ENCODE measurements at regions not wholly inside any gene's neighbourhood (a gene's known extent, or its start where the extent isn't known, plus 50 kb on each side); places are given as distances from the start of the nearest gene placed in this dataset.
A peak's percentile ranks its signal among the peaks of the same experiment; 100 is the strongest.
"Not testable (repeated sequence)": the region's sequence is repeated elsewhere in the genome, so short reads cannot be mapped to it uniquely, and the experiment has no call there.

DNA sequence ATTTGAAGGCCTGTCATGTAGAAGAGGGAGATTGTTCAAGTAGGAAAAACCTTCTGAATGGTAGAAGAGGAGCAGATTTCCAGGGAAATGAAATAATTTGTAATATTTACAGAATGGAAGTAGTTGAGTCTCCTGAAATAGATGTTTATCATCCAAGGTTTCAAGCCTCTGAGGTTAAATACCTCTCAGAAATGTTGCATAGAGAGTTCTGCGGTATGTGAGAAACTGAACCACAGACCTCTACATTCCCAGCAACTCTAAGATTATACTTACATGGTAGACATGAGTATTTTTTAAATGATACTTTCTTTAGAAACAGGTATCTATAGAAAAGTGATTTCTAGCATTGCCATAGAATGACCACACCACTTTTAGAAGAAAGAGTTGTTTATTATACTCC is 379.8 kb upstream of the FANCL start:
- no peak for DNase-seq

GRCh38 chr2:58620093-58620492 is 379.0 kb upstream of the FANCL start:
- DNase-seq, result no peak

DNA sequence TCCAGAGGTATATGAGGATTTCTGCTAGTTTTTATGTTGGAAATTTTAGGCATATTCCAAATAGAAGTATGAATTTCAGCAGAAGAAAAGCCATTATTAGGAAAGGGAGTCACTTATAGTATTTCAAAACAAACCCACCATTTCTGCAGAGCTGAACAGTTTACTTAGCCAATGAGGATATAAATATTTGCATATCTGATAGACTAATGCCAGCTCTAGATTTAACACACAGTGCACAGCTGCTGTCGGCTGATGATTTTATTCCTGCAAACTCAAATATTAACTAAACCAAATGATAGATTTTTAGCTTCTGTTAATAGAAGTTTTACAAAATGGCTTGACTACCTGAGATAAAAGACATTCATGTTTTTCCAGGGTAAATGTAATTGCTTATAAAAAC is 375.8 kb upstream of the FANCL start:
- DNase-seq, result no peak

DNA sequence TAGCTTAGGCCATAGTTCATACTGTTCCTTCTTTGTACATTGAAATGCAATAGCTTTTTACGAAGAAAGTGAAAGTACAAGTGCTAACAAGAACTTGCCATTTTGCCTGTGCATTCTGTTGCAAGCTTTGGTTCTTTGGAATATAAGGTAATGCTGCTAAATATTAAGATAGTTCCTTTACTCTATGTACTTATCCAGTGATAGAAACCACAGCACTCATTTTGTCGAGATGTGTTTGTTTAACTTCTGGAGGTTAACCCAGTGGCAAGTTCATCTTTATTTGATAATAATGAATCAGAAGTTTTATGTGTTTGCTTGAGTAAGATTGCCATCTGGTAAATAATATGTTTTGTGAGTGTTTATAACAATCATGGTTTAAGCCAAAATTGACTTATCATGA is 373.1 kb upstream of the FANCL start:
- no peak for DNase-seq

- DNase-seq, result no peak
These were observed 371.8 kb upstream of the FANCL start for GRCh38 chr2:58612973-58613372.

DNA sequence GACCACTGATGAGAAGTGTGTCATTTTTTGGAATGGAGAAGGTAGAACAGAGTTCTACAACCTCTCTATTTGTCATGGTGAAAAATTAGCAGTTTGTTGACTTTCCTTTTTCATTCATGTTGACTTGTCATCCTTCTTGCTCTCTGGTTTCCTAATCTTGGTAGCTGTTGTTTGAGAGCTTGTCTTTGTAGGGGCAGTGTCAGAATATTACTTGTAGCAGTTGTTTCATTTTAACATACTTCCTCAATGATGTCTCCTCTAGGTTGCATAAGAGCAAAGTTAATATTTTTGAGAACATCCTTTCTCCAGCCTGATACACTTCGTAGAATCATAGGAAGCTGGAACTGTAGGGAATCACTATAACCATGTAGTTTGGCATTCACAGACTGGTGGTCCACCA is 368.2 kb upstream of the FANCL start:
- DNase-seq, result no peak

DNA sequence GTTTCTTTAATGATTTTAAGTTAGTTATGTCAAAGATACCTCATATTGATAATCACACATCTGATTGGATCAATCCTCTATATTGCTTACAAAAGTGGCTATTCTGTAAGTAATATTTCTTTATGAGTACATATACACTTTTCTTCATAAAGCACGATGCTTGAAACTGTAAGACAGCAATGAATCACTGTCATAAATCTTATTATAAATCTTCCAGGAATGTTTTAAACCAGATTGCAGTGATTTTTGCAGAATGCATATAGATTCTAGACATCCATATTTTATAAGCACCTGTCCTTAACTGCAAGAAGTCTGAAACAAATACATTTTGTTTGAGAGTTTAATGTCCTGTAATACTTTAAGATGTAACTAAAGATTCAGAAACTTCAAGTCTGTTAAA is 367.0 kb upstream of the FANCL start:
- no peak for DNase-seq

GRCh38 chr2:58607448-58607847 is 366.3 kb upstream of the FANCL start:
- no peak for DNase-seq

DNA sequence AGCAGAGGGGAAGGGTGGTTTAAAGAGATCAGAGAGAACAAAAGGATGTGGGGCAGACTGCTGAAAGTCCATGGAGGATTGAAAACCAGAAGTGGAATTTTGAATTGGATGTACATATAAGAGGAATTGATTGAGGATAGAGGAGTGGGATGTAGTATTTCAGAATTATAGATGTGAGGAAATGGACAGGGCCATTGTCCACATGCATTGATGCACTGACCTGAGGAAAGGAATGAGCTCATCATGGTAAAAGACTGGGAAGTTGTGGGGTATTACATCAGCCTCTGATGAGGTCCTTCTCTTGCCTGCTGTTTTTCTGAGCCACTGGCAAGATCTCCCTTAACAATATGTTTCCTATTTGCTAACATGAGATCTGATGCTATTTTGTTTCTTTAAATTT is 365.7 kb upstream of the FANCL start:
- no peak for DNase-seq

DNA sequence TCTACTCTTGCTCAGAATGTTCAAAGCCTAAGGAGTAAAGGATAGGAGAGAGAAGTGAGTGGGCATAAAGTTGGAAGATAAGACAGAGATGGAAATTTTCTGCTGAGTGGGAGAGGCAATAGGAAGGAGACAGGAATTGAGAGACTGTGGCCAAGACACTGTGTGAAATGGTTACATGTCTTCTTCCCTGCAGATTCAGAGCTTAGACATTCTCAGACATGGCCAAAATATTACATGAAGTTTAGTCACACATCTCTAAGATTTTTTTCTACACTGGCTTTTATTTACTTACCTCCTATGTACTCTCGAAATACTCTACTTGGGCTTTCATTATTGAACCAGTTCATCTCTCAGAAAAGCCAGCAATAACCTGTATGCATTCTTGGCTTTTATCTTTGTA is 363.0 kb upstream of the FANCL start:
- DNase-seq, result no peak

GRCh38 chr2:58601017-58601416 is 359.9 kb upstream of the FANCL start:
- no peak for DNase-seq

DNA sequence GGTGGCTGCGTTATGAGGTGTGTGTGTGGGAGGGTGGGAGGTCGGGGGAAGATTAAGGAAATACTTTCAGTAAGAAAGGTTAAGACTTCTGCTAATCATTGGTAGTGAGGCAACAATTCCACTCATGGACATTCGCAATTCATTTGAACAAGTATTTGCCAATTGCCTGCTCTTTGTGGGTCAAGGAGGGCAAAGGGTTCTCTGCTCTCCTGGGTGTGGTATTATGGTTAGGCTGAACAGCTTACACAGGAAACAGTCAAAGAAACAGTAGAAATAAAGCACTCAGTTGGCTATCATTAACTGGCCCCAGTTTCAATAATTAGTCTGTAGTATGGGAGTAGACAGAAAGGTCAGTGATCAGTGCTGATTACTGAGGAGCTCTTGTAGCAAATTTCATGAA is 357.0 kb upstream of the FANCL start:
- DNase-seq, result no peak

DNA sequence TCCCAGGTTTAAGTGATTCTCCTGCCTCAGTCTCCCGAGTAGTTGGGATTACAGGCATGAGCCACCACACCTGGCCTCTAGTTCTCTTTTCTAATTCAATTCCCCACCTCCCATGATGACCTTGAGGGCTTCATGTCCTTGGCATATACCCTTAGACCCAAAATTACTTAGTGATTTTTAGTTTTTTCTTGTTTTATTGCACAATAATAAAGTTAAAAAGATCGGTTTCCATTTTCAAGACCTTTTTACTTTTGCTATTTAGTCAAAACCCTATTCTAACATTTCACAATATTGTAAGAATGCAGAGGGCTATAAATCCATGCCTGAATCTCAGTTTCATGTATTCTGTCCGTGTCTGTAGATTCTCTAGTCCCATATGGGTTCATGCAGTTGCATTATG is 354.6 kb upstream of the FANCL start:
- DNase-seq, result no peak

GRCh38 chr2:58594762-58595161 is 353.6 kb upstream of the FANCL start:
- DNase-seq, result no peak

DNA sequence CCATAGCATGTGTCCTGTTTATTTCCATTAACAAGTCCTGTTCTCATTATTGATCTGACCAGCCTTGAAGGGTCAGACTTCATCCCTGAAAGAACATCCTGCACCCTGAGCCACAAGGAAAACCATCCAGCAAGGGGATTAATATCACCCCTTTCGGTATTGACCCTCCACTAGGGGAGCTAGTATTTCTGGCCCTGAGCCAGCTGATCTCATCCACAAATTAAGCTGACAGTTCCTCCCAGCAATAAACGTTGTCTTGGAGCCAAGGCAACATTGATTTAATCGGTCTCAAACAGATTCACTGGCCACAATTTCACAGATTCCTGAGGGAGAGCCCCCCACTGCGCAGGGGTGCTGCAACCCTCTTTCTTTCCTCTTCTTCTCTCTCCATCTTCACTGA is 353.1 kb upstream of the FANCL start:
- no peak for DNase-seq

DNA sequence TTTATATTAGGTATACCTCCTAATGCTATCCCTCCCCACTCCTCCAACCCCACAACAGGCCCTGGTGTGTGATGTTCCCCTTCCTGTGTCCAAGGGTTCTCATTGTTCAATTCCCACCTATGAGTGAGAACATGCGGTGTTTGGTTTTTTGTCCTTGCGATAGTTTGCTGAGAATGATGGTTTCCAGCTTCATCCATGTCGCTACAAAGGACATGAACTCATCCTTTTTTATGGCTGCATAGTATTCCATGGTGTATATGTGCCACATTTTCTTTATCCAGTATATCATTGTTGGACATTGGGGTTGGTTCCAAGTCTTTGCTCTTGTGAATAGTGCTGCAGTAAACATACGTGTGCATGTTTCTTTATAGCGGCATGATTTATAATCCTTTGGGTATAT is 345.1 kb upstream of the FANCL start:
- not testable (repeated sequence) for DNase-seq

GRCh38 chr2:58585233-58585632 is 344.1 kb upstream of the FANCL start:
- no peak for DNase-seq

GRCh38 chr2:58584606-58585118 is 343.5 kb upstream of the FANCL start:
- DNase-seq, result no peak

- DNase-seq, result no peak
These were observed 337.2 kb upstream of the FANCL start for GRCh38 chr2:58578276-58578675.

GRCh38 chr2:58574873-58575272 is 333.7 kb upstream of the FANCL start:
- no peak for DNase-seq

GRCh38 chr2:58572731-58573130 is 331.6 kb upstream of the FANCL start:
- DNase-seq, result no peak

DNA sequence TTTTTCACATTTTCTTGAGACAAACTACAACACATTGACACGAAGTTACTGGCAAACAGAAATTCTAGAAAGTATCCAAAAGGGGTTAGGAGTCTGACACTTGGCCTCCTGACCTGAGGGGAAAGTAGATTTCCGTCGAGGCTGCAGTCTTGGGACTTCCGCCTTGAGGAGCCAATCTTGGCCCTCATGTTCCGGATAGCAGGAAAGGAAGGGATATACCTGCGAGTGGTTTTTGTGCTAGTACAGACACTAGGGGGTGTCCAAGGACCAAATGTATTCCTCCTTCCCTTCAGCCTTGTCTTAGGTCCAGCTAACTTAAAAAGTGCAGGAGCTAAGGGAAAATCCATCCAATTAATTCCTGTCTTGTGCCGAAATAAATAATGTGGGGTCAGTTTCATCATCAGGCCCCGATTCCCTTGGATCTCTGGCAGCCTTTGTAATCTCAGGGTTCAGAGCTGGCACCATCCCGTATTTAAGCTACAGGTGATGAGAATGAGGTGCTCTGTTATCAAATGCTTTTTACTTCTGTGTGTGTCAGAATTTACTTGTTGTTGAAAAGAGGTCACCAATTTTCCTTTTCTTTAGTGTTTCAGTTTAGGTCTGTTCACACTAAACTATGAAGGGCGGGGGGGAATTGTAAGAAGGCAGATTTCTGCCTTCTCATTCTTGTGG is 330.2 kb upstream of the FANCL start:
- DNase-seq, result peak; percentile 22

- DNase-seq, result no peak
These were observed 328.5 kb upstream of the FANCL start for GRCh38 chr2:58569475-58570185.

DNA sequence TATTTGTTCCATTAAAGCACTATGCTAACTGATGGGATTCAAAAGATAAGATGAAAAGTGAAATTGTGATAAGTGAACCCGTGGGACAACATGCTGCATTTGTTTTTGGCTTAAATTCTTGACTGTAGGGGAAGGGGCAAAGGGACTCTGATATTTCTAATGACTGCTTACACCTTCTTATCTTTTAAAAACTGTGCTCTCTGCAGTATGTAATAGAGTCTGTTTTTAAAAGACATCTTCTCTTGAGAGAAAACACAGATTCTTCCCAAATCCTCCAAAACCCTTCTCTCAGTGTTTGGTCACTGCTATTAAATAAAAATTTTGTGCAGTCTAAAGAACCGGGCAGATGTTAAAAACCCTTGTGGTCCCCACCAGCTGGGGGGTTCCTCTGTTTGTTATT is 327.8 kb upstream of the FANCL start:
- no peak for DNase-seq

DNA sequence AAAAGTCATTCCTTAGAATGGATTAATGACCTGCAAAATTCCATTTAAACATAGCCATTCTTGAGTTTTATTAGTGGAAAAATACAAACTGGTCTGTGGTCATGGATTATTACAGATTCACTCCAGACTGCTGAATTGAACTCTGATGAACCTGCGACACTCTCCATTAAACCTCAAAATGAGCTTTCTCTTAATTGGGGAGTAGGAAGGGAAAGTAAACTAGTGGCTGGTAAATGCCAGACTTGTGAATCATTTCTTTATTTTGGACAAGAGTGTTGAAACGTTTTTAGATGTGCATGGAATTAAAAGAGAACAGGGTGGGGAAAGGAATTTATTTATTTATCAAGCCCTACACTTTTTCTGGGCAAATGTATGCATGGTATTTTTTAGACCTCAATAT is 321.2 kb upstream of the FANCL start:
- no peak for DNase-seq

All from NCI-H510A (cell line).